ENCODE measurements at regions not wholly inside any gene's neighbourhood (a gene's known extent, or its start where the extent isn't known, plus 50 kb on each side); places are given as distances from the start of the nearest gene placed in this dataset.
"Not testable (repeated sequence)": the region's sequence is repeated elsewhere in the genome, so short reads cannot be mapped to it uniquely, and the experiment has no call there.

GRCh38 chr4:12382567-12382966 lies 953.9 kb upstream of the HS3ST1 start:
- no peak overlapping the region for H3K27ac ChIP-seq
- TF ChIP-seq ZFX (IDR thresholded peaks at IDR 0.05; ENCODE audit: borderline replicate concordance) = no peak
- no peak for TF ChIP-seq CTCF (IDR thresholded peaks at IDR 0.05)

GRCh38 chr4:12379191-12379590 lies 950.5 kb upstream of the HS3ST1 start:
- TF ChIP-seq ZFX (IDR thresholded peaks at IDR 0.05; ENCODE audit: borderline replicate concordance) = no peak
- TF ChIP-seq CTCF (IDR thresholded peaks at IDR 0.05) = no peak
- no peak overlapping the region for H3K27ac ChIP-seq

- H3K27ac ChIP-seq = no peak overlapping the region
- TF ChIP-seq ZFX (IDR thresholded peaks at IDR 0.05; ENCODE audit: borderline replicate concordance) (no peak), CTCF (IDR thresholded peaks at IDR 0.05) (no peak)
Measured at GRCh38 chr4:12375805-12376204, 947.1 kb upstream of the HS3ST1 start.

GRCh38 chr4:12365869-12366268 lies 937.2 kb upstream of the HS3ST1 start:
- not testable (repeated sequence) for H3K27ac ChIP-seq

GRCh38 chr4:12360391-12360790 lies 931.7 kb upstream of the HS3ST1 start:
- no peak overlapping the region for H3K27ac ChIP-seq
- TF ChIP-seq CTCF (IDR thresholded peaks at IDR 0.05) = no peak
- no peak for TF ChIP-seq ZFX (IDR thresholded peaks at IDR 0.05; ENCODE audit: borderline replicate concordance)

- TF ChIP-seq ZFX (IDR thresholded peaks at IDR 0.05; ENCODE audit: borderline replicate concordance) (no peak), CTCF (IDR thresholded peaks at IDR 0.05) (no peak)
- H3K27ac ChIP-seq = no peak overlapping the region
Measured at GRCh38 chr4:12359420-12359819, 930.7 kb upstream of the HS3ST1 start.

GRCh38 chr4:12333083-12333482 lies 904.4 kb upstream of the HS3ST1 start:
- H3K27ac ChIP-seq = not testable (repeated sequence)

- TF ChIP-seq ZFX (IDR thresholded peaks at IDR 0.05; ENCODE audit: borderline replicate concordance) = no peak
- no peak for TF ChIP-seq CTCF (IDR thresholded peaks at IDR 0.05)
- no peak overlapping the region for H3K27ac ChIP-seq
Measured at GRCh38 chr4:12324965-12325364, 896.3 kb upstream of the HS3ST1 start.

GRCh38 chr4:12319765-12320164 lies 891.1 kb upstream of the HS3ST1 start:
- H3K27ac ChIP-seq = no peak overlapping the region
- TF ChIP-seq ZFX (IDR thresholded peaks at IDR 0.05; ENCODE audit: borderline replicate concordance) (no peak), CTCF (IDR thresholded peaks at IDR 0.05) (no peak)
